ENCODE measurements at regions not wholly inside any gene's neighbourhood (a gene's known extent, or its start where the extent isn't known, plus 50 kb on each side); places are given as distances from the start of the nearest gene placed in this dataset.

- Mint-ChIP-seq H3K27ac (no peak overlapping the region), H3K9me3 (no peaks in the 10 kb centered on the region), H3K4me3 (no peak overlapping the region), H3K27me3 (ENCODE audit: low read depth) (peaks cover 7% of the 10 kb centered on the region), H3K36me3 (ENCODE audit: low read depth) (no peaks in the 10 kb centered on the region), H3K4me1 (no peaks in the 10 kb centered on the region)
- no peak for TF ChIP-seq CTCF (IDR thresholded peaks at IDR 0.05; ENCODE audit: unreplicated experiment in 3 of 3)
Observed at GRCh38 chr12:107144441-107144840, 51.1 kb upstream of the CRY1 start.

GRCh38 chr12:107144990-107145389 lies 51.6 kb upstream of the CRY1 start:
- no peaks in the 10 kb centered on the region for H3K4me1 Mint-ChIP-seq
- no peak for TF ChIP-seq CTCF (IDR thresholded peaks at IDR 0.05; ENCODE audit: unreplicated experiment in 3 of 3)
- no peaks in the 10 kb centered on the region for H3K36me3 Mint-ChIP-seq (ENCODE audit: low read depth)
- no peak overlapping the region for H3K4me3 Mint-ChIP-seq
- no peak overlapping the region for H3K27ac Mint-ChIP-seq
- H3K9me3 Mint-ChIP-seq, result no peaks in the 10 kb centered on the region
- H3K27me3 Mint-ChIP-seq (ENCODE audit: low read depth), result peaks cover 7% of the 10 kb centered on the region

GRCh38 chr12:107145397-107145796 lies 52.0 kb upstream of the CRY1 start:
- no peak overlapping the region for H3K27ac Mint-ChIP-seq
- no peaks in the 10 kb centered on the region for H3K36me3 Mint-ChIP-seq (ENCODE audit: low read depth)
- H3K9me3 Mint-ChIP-seq, result no peaks in the 10 kb centered on the region
- H3K27me3 Mint-ChIP-seq (ENCODE audit: low read depth), result peaks cover 7% of the 10 kb centered on the region
- no peak overlapping the region for H3K4me3 Mint-ChIP-seq
- no peak for TF ChIP-seq CTCF (IDR thresholded peaks at IDR 0.05; ENCODE audit: unreplicated experiment in 3 of 3)
- no peaks in the 10 kb centered on the region for H3K4me1 Mint-ChIP-seq

- no peaks in the 10 kb centered on the region for H3K36me3 Mint-ChIP-seq (ENCODE audit: low read depth)
- no peak overlapping the region for H3K4me3 Mint-ChIP-seq
- TF ChIP-seq CTCF (IDR thresholded peaks at IDR 0.05; ENCODE audit: unreplicated experiment in 3 of 3), result no peak
- H3K9me3 Mint-ChIP-seq, result peaks cover 2% of the 10 kb centered on the region
- H3K4me1 Mint-ChIP-seq, result no peaks in the 10 kb centered on the region
- peaks cover 7% of the 10 kb centered on the region for H3K27me3 Mint-ChIP-seq (ENCODE audit: low read depth)
- H3K27ac Mint-ChIP-seq, result no peak overlapping the region
Observed at GRCh38 chr12:107148107-107148506, 54.8 kb upstream of the CRY1 start.

GRCh38 chr12:107152315-107152714 lies 59.0 kb upstream of the CRY1 start:
- H3K9me3 Mint-ChIP-seq, result peaks cover 14% of the 10 kb centered on the region
- H3K36me3 Mint-ChIP-seq (ENCODE audit: low read depth), result no peaks in the 10 kb centered on the region
- no peaks in the 10 kb centered on the region for H3K4me1 Mint-ChIP-seq
- H3K27ac Mint-ChIP-seq, result no peak overlapping the region
- TF ChIP-seq CTCF (IDR thresholded peaks at IDR 0.05; ENCODE audit: unreplicated experiment in 3 of 3), result no peak
- no peak overlapping the region for H3K4me3 Mint-ChIP-seq
- H3K27me3 Mint-ChIP-seq (ENCODE audit: low read depth), result no peaks in the 10 kb centered on the region

- peaks cover 14% of the 10 kb centered on the region for H3K27me3 Mint-ChIP-seq (ENCODE audit: low read depth)
- peaks cover 5% of the 10 kb centered on the region for H3K9me3 Mint-ChIP-seq
- no peak for TF ChIP-seq CTCF (IDR thresholded peaks at IDR 0.05; ENCODE audit: unreplicated experiment in 3 of 3)
- no peaks in the 10 kb centered on the region for H3K4me1 Mint-ChIP-seq
- no peak overlapping the region for H3K27ac Mint-ChIP-seq
- H3K4me3 Mint-ChIP-seq, result no peak overlapping the region
- H3K36me3 Mint-ChIP-seq (ENCODE audit: low read depth), result no peaks in the 10 kb centered on the region
Observed at GRCh38 chr12:107159384-107159900, 66.1 kb upstream of the CRY1 start.
